C4-2B (cell line): ENCODE measurements at regions not wholly inside any gene's neighbourhood (a gene's known extent, or its start where the extent isn't known, plus 50 kb on each side); places are given as distances from the start of the nearest gene placed in this dataset.
"Not testable (repeated sequence)": the region's sequence is repeated elsewhere in the genome, so short reads cannot be mapped to it uniquely, and the experiment has no call there.

Experiments
- H3K27ac ChIP-seq: fragments of 450-650 bp; 2 replicates; pipeline ENCODE4 v1.5.1; 2017
- ZFX ChIP-seq: fragments of 450-650 bp; IDR thresholded peaks from 2 replicates; pipeline ENCODE4 v1.6.1; 2017
- TF ChIP-seq, protein P1 (sequence below): fragments of 450-650 bp; conservative IDR thresholded peaks from 2 replicates; pipeline ENCODE4 v1.5.1; 2017; ENCODE audit warnings: mild to moderate bottlenecking

DNA sequence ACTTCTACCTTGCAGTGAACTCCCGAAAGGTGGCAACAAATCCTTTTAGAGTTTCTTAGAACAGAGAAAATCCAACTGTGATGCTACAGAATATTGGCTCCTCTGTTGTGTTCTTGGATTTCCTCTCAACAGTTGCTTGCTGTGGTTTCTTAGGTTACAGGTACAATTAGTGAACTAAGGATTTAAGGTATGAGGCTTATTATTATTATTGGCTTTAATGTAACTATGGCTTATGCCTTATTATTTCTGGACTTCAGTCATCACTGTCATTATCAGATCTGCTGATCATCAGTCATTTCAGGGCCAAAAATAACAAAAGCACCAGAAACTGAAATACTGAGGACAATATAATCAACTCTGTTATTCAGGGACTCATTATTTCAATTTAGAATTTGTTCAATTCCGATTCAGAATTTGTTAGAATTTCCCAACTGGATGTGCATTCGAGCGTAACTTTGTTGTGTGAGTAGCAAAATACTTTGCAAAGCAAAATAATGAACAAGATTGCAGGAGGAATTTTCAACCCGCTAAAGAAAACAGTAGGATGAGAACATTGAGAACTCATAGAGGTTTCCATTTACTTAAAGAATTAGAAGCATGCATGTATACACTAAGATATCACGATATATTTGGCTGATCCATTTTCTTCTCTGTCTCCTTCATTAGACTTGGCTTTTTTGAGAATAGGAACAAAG is 65.5 kb upstream of the AK4 start:
- H3K27ac ChIP-seq: no peak overlapping the region
- TF ChIP-seq, protein P1, sequence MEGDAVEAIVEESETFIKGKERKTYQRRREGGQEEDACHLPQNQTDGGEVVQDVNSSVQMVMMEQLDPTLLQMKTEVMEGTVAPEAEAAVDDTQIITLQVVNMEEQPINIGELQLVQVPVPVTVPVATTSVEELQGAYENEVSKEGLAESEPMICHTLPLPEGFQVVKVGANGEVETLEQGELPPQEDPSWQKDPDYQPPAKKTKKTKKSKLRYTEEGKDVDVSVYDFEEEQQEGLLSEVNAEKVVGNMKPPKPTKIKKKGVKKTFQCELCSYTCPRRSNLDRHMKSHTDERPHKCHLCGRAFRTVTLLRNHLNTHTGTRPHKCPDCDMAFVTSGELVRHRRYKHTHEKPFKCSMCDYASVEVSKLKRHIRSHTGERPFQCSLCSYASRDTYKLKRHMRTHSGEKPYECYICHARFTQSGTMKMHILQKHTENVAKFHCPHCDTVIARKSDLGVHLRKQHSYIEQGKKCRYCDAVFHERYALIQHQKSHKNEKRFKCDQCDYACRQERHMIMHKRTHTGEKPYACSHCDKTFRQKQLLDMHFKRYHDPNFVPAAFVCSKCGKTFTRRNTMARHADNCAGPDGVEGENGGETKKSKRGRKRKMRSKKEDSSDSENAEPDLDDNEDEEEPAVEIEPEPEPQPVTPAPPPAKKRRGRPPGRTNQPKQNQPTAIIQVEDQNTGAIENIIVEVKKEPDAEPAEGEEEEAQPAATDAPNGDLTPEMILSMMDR: no peak
- TF ChIP-seq ZFX: no peak

DNA sequence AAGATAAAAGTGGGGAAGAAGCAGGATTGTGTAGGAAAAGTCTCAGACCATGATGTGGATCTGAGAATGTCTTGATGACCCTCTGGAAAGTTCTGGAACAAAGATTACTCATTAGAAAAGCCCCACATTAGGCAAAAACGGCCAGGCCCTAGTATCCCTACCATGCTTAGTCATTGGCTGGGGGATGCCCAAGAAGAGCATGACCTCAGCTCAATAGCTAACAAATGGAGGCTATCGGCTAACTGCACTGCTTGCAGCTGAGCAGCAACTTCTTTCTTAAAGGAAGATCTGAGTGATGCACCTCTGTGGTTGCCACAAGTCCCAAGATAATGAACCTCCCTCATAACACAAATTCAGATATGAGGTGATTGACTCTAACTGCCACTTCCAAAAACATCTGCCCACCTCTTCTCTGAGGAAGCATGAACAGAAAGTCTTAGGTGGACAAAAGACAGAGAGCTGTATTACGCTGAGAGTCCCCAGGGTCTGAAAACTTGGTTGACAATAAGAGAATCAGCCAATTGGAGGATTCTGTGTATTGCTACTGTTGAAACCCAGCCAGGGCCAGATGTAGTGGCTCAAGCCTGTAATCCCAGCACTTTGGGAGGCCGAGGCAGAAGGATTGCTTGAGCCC is 64.6 kb upstream of the AK4 start:
- TF ChIP-seq ZFX: no peak
- TF ChIP-seq, protein P1: no peak
- H3K27ac ChIP-seq: no peak overlapping the region

DNA sequence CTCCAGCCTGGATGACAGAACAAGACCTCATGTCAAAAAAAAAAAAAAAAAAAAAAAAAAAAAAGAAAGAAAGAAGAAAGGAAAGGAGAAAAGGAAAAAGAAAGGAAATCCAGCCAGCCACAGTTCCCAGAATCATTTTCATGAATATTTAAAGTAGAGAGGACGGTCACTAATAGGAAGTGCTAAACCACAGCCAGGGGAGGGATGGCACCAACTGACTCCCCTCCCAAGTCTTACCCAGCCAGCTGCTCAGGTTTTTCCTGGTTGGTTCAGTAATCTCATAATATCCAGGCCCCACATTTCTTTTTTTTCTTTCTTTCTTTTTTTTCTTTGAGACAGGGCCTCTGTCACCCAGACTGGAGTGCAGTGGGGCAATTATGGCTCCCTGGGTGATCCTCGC is 63.9 kb upstream of the AK4 start:
- TF ChIP-seq, protein P1: no peak
- TF ChIP-seq ZFX: no peak
- H3K27ac ChIP-seq: no peak overlapping the region

DNA sequence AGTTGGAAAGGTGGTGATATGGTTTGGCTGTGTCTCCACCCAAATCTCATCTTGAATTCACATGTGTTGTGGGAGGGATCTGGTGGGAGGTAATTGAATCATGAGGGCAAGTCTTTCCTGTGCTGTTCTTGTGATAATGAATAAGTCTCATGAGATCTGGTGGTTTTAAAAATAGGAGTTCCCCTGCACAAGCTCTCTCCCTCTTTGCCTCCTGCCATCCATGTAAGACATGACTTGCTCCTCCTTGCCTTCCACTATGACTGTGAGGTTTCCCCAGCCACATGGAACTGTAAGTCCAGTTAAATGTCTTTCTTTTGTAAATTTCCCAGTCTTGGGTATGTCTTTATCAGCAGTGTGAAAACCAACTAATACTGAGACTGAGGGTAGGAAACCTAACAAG is 60.5 kb upstream of the AK4 start:
- H3K27ac ChIP-seq: not testable (repeated sequence)

DNA sequence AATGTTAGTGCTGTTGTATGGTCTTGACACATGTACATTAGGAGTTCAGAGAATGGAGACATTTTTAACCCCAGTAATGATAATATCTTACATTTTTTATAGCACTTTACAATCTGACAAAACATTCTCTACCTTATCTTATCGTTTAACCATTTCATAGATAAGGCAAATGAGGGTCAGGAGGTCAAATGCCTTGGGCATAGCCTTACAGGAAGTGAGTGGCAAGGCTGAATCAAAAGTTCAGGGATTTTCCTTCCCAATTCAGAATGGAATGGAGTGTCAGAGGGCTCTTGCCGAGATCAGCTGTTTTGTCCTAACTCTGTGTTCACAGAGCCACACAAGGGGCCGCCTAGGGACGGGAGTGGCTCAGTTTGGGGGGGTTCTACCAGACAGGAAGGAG is 57.6 kb upstream of the AK4 start:
- TF ChIP-seq ZFX: no peak
- TF ChIP-seq, protein P1: no peak
- H3K27ac ChIP-seq: no peak overlapping the region

DNA sequence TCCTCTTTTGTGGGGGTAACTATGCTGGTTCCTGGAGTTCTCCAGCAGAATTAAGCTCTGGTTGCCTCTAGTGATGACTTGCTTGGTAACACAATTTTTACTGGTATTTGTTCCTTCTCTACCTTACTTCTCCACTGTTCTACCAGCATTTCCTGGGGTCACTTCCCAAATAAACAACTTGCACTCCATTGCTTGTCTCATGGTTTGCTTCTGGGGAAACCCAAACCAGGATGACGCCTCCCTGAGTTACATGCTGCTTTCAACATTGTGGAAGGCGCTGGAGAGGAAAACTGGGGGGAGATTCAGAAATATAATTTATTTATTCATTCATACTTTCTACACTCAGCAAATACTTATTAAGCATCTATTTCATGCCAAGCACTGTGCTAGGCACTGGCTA is 55.3 kb upstream of the AK4 start:
- TF ChIP-seq ZFX: no peak
- TF ChIP-seq, protein P1: no peak
- H3K27ac ChIP-seq: no peak overlapping the region

DNA sequence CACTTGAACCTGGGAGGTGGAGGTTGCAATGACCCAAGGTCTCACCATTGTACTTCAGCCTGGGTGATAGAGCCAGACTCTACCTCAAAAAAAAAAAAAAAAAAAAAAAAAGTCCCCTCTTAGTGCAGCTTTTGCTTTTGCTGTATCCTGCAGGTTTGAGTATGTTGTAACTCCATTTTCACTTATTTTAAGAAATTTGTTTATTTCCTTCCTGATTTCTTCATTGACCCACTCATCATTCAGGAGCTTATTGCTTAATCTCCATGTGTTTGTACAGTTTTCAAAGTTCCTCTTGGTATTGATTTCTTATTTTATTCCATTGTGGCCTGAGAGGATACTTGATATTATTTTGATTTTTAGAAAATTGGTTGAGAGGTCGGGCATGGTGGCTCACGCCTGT is 50.9 kb upstream of the AK4 start:
- no peak overlapping the region for H3K27ac ChIP-seq
- TF ChIP-seq, protein P1: no peak
- no peak for TF ChIP-seq ZFX
